Epithelial cell of proximal tubule (primary cell): ENCODE measurements at regions not wholly inside any gene's neighbourhood (a gene's known extent, or its start where the extent isn't known, plus 50 kb on each side); places are given as distances from the start of the nearest gene placed in this dataset.

Source experiments
- DNase-seq: peaks from one replicate; pipeline ENCODE4 v3.0.0-alpha.2; 2011; ENCODE audit warnings: low read depth
- H3K4me3 ChIP-seq: 2 replicates; pipeline ENCODE4 v1.5.1; 2011; ENCODE audit warnings: low read depth, mild to moderate bottlenecking, low read length
- TF ChIP-seq, protein P1 (sequence below): conservative IDR thresholded peaks from 2 replicates; pipeline ENCODE4 v1.5.1; 2012; ENCODE audit warnings: low read depth, mild to moderate bottlenecking, low read length

DNA sequence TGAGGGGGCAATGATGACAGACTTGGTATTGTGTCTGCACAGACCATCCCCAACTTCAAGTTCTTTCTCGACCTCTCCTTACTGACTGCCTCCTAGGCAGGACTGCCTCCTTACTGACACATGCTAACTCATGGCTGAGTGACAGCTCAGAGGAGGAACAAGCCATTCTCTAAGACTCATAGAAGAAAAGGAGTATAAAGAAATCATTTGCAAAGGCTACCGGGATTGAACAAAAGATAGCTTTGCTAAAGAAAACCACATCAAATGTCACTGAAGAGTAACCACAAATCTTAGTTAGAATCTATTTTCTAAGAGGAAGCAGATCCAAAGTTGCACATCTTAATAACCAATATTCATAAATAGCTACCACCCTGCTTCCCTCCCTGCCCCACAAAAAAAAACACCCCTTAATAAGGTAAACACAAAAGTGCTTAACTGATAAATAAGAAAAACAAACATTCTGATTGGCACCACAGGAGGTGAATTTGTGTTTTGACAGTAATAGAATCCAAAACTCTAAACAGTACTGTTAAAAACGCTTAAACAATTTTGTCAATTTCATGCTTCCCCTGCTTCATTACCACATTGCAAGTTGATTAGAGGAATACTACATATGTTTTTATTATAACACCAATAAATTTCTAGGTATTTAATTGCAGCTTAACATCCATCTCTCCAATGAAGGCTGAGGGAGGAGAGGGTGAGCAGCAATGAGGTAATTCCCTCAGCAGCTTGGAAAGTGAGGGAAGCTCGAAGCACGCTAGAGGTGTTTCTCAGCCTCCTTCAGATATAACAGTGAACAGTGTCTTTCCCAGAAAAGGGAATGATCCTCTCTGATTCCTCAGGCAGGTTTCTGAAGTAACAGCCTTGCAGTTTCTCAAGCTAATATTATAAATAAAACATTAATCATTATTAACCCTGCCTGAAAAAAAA is 160.0 kb downstream of the HNRNPD start:
- TF ChIP-seq, protein P1, sequence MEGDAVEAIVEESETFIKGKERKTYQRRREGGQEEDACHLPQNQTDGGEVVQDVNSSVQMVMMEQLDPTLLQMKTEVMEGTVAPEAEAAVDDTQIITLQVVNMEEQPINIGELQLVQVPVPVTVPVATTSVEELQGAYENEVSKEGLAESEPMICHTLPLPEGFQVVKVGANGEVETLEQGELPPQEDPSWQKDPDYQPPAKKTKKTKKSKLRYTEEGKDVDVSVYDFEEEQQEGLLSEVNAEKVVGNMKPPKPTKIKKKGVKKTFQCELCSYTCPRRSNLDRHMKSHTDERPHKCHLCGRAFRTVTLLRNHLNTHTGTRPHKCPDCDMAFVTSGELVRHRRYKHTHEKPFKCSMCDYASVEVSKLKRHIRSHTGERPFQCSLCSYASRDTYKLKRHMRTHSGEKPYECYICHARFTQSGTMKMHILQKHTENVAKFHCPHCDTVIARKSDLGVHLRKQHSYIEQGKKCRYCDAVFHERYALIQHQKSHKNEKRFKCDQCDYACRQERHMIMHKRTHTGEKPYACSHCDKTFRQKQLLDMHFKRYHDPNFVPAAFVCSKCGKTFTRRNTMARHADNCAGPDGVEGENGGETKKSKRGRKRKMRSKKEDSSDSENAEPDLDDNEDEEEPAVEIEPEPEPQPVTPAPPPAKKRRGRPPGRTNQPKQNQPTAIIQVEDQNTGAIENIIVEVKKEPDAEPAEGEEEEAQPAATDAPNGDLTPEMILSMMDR: no peak

DNA sequence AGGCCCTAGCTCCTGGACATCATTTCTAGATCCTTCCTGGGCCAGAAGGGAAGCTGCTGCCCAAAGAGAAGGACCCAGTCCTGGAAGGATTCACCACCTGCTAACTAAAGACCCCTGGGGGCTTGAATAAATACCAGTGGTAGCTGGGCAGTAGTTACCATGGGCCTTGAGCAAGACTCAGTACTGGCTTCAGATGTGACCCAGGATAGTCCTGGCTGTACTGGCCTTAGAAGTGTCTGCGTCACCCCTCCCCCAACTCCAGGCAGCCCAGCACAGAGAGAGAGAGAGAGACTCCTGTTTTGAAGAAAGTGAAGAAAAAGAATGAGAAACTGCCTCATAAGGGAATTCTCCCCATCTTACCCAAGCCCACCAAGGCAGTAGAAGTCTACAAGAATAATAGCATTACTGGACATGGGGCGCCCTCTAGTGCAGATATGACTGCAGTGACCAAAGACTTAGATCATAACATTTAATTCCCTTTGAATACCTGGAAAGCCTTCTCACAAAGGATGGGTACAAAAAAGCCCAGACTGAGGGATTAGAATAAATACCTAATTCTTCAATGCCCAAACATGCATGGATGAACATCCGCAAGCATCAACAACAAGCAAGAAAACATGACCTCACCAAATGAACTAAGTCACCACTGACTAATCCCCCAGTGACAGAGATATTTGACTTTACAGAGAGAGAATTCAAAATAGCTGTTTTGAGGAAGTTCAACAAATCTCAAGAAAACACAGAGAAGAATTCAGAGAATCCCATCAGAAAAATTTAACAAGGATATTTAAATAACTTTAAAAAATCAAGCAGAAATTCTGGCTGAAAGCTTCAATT is 171.8 kb downstream of the HNRNPD start:
- TF ChIP-seq, protein P1: peak; percentile 79
- H3K4me3 ChIP-seq: no peak overlapping the region
- DNase-seq: no peak

More for the DNA sequence above, 160.0 kb downstream of the HNRNPD start:
- no peak overlapping the region for H3K4me3 ChIP-seq
- no peak for DNase-seq

DNA sequence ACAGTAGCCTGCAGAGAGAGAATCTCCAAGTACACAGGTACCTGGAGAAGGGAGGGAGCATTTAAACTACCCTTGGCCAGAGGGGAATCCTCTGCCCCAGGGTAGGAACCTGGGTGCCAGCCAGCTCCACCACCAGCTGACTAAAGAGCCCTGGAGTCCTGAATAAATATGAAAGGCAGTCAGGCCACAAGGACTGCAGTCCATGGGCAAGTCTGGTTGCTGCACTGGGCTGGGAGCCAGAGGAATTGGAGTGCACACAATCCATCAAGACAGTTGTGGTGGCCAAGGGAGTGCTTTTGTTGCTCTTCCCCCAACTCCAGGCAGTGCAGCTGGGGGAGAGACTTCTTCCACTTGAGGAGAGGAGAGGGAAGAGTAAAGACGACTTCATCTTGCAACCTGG is 172.5 kb downstream of the HNRNPD start:
- H3K4me3 ChIP-seq: no peak overlapping the region
- TF ChIP-seq, protein P1: no peak
- DNase-seq: no peak

DNA sequence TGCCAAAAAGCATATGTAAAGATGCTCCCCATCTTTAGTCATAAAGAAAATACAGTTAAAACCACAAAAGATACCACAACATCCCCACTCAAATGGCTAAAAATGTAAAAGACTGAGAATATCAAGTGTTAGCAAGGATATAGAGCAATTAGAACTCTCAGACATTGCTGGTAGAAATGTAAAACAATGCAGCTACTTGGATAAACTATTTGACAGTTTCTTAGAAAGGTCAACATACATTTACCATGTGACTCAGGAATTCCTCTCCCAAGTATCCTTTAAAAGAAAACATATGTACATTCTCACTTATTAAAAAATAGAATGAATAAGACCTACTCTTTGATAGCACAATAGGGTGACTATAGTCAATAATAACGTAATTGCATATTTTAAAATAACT is 173.7 kb downstream of the HNRNPD start:
- no peak overlapping the region for H3K4me3 ChIP-seq
- TF ChIP-seq, protein P1: no peak
- DNase-seq: no peak

DNA sequence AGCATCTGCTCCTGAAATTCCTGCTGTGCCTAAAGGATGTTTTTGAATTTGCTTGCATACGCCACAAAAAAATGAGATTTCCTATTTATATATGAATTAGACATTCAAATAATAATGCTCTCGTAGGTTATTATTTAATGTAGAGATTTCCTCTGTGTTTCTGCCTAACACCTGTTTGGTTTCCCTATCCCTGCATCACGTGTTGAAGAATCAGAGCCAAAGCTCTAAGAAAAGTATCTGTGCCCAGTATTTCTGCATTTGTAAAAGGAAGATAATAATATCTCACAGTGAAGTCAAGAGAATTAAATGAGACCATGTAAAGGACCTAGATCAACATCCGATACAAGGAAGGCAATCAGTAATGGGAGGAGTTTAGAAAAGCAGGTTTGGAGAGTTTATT is 179.5 kb downstream of the HNRNPD start:
- DNase-seq: no peak
- TF ChIP-seq, protein P1: no peak
- H3K4me3 ChIP-seq: no peak overlapping the region

DNA sequence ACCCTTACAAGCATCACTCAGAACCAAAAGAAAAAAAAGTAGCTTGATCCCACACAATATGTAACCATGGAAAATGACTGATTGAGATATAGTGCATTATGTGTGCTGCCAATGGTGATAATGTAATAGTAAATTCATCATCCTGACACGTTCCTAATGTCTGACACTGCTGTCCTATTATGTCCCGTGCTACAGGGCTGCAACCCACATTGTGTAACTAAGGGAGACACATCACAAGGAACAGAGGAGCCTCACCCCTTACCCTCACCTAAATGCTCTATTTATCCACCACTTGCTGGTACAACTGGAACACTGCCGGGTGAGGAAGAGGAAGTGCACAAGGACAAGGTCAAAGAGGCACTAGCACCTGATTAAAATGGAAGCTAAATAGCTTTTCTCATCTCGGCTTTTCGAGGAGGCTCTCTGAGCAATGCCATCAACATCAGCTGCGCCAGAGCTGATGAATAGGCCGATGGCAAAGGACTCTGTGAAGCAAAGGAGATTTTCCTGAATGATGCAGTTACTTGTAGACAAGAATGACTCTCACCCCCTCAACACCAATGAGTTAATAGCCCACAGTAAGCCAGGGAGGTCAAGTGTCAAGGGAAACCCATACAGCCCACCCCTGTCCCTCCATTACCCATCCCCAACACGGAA is 181.6 kb downstream of the HNRNPD start:
- no peak for DNase-seq
- no peak overlapping the region for H3K4me3 ChIP-seq
- TF ChIP-seq, protein P1: no peak
